ENCODE measurements at regions not wholly inside any gene's neighbourhood (a gene's known extent, or its start where the extent isn't known, plus 50 kb on each side); places are given as distances from the start of the nearest gene placed in this dataset.

DNA sequence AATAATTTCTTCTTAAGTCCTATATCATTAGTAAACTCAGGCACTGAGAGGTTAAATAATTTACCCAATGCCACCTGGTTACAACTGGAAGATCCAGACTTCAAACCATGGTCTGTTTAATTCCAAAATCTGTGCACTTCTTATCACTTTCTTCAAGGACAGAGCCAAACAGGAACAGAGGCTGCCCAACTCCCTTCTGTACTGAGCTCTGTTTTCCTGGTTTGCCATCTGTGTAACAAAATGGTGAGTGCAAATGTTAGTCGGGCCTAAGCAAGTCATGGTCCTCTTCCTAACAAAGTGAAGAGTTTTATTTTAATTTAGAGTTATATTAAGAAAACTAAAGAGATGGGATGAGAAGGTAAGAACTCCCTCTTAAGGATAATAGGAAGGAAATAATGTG, 80.6 kb upstream of the CCL2 start:
- H3K36me3 Mint-ChIP-seq (ENCODE audit: insufficient read depth, unreplicated experiment) = no peaks in the 10 kb centered on the region
- no peaks in the 10 kb centered on the region for H3K27me3 Mint-ChIP-seq (ENCODE audit: insufficient read depth, unreplicated experiment)
- H3K4me1 Mint-ChIP-seq (ENCODE audit: insufficient read depth, unreplicated experiment) = no peaks in the 10 kb centered on the region
- ChIA-PET POLR2A (no interaction called here), CTCF (interaction anchor here (4.5 kb wide), 1 partner anchor 187 kb away, joined by 22 read pairs; no protein-coding TSS in a partner anchor)
- no peak overlapping the region for H3K4me3 Mint-ChIP-seq (ENCODE audit: unreplicated experiment)
- intact Hi-C loops (cut with micrococcal nuclease) = no loop called here
- TF ChIP-seq, protein P1, sequence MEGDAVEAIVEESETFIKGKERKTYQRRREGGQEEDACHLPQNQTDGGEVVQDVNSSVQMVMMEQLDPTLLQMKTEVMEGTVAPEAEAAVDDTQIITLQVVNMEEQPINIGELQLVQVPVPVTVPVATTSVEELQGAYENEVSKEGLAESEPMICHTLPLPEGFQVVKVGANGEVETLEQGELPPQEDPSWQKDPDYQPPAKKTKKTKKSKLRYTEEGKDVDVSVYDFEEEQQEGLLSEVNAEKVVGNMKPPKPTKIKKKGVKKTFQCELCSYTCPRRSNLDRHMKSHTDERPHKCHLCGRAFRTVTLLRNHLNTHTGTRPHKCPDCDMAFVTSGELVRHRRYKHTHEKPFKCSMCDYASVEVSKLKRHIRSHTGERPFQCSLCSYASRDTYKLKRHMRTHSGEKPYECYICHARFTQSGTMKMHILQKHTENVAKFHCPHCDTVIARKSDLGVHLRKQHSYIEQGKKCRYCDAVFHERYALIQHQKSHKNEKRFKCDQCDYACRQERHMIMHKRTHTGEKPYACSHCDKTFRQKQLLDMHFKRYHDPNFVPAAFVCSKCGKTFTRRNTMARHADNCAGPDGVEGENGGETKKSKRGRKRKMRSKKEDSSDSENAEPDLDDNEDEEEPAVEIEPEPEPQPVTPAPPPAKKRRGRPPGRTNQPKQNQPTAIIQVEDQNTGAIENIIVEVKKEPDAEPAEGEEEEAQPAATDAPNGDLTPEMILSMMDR (IDR thresholded peaks at IDR 0.05; ENCODE audit: unreplicated experiment) = no peak
- no peak overlapping the region for H3K27ac Mint-ChIP-seq (ENCODE audit: low read depth, unreplicated experiment)
- H3K9me3 Mint-ChIP-seq (ENCODE audit: unreplicated experiment) = peaks cover 15% of the 10 kb centered on the region
- no peak for DNase-seq (ENCODE audit: unreplicated experiment)
- no TSS peak for BruUV-seq (replicated peaks)

DNA sequence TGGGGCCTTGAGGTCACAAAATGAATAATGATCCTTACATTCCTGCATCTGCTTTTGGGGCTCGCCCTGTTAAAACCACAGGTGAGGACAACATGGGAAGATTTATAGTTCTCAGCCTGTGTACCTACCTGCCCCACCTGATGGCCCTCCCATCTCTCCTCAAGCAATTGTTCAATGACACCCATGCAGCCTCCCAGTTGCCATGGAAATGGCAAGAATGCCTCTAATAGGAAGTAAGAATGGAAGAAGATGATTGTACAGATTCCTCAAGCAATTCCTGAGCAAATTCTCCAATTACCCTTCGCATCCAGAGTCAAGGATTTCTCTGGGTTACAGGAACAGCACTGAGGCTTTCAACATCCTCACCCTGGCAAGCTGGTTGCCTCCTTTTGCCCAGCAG, 78.6 kb upstream of the CCL2 start:
- ChIA-PET CTCF (no interaction called here), POLR2A (no interaction called here)
- DNase-seq (ENCODE audit: unreplicated experiment) = no peak
- no TSS peak for BruUV-seq (replicated peaks)
- Mint-ChIP-seq H3K4me3 (ENCODE audit: unreplicated experiment) (no peak overlapping the region), H3K27ac (ENCODE audit: low read depth, unreplicated experiment) (no peak overlapping the region), H3K4me1 (ENCODE audit: insufficient read depth, unreplicated experiment) (no peaks in the 10 kb centered on the region), H3K27me3 (ENCODE audit: insufficient read depth, unreplicated experiment) (no peaks in the 10 kb centered on the region), H3K36me3 (ENCODE audit: insufficient read depth, unreplicated experiment) (no peaks in the 10 kb centered on the region), H3K9me3 (ENCODE audit: unreplicated experiment) (peaks cover 15% of the 10 kb centered on the region)
- intact Hi-C loops (cut with micrococcal nuclease) = no loop called here
- TF ChIP-seq, protein P1 (IDR thresholded peaks at IDR 0.05; ENCODE audit: unreplicated experiment) = no peak

DNA sequence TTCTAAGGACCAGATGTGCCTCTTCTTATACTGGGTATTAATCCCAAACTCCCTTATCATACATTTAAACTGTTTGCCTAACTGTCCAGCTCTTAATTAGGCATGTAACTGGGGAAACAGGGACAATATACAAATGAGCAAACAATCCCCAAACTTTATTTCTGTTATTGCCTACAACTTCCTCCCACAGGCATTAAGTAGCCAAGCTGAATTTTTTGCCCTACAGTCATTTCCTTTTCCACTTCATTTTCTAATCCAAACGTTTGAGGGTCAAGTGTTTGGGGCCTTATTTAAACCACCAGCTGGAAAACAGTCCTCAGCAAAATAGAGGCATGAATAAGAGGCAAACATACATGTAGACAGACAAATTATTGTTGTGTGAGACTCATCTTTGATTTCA, 77.4 kb upstream of the CCL2 start:
- no peak overlapping the region for H3K27ac Mint-ChIP-seq (ENCODE audit: low read depth, unreplicated experiment)
- CTCF ChIA-PET = interaction anchor here (0.5 kb wide), 1 partner anchor 862 kb away, joined by 3 read pairs; no protein-coding TSS in a partner anchor
- no peaks in the 10 kb centered on the region for H3K36me3 Mint-ChIP-seq (ENCODE audit: insufficient read depth, unreplicated experiment)
- intact Hi-C loops (cut with micrococcal nuclease) = no loop called here
- H3K9me3 Mint-ChIP-seq (ENCODE audit: unreplicated experiment) = peaks cover 15% of the 10 kb centered on the region
- BruUV-seq (replicated peaks) = no TSS peak
- no peaks in the 10 kb centered on the region for H3K4me1 Mint-ChIP-seq (ENCODE audit: insufficient read depth, unreplicated experiment)
- POLR2A ChIA-PET = no interaction called here
- H3K27me3 Mint-ChIP-seq (ENCODE audit: insufficient read depth, unreplicated experiment) = no peaks in the 10 kb centered on the region
- no peak for DNase-seq (ENCODE audit: unreplicated experiment)
- H3K4me3 Mint-ChIP-seq (ENCODE audit: unreplicated experiment) = no peak overlapping the region
- TF ChIP-seq, protein P1 (IDR thresholded peaks at IDR 0.05; ENCODE audit: unreplicated experiment) = no peak

DNA sequence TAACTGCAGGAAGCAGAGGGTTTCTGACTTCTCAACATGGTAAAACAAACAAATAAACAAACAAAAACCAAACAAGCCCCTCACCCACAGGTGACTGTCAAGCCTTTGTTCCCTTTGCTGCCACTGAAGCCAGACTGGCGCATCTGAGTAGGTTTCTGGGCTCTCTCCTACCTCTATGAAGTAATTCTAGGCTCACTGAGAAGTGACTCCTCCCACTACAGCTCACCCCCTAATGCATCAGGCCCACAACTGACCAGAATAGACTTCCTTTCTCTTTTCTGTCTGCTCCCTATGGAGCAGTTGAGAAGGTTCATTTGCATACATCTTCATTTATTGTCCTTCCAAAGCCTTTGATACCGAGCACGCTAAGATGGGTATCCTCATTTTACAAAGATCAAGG, 77.0 kb upstream of the CCL2 start:
- H3K36me3 Mint-ChIP-seq (ENCODE audit: insufficient read depth, unreplicated experiment) = no peaks in the 10 kb centered on the region
- H3K4me1 Mint-ChIP-seq (ENCODE audit: insufficient read depth, unreplicated experiment) = no peaks in the 10 kb centered on the region
- no peak for DNase-seq (ENCODE audit: unreplicated experiment)
- TF ChIP-seq, protein P1 (IDR thresholded peaks at IDR 0.05; ENCODE audit: unreplicated experiment) = no peak
- no peak overlapping the region for H3K27ac Mint-ChIP-seq (ENCODE audit: low read depth, unreplicated experiment)
- no peaks in the 10 kb centered on the region for H3K27me3 Mint-ChIP-seq (ENCODE audit: insufficient read depth, unreplicated experiment)
- H3K4me3 Mint-ChIP-seq (ENCODE audit: unreplicated experiment) = no peak overlapping the region
- ChIA-PET POLR2A (no interaction called here), CTCF (interaction anchor here (0.5 to 0.6 kb wide), 2 partner anchors 180 to 862 kb away, joined by 3 read pairs; no protein-coding TSS in a partner anchor)
- intact Hi-C loops (cut with micrococcal nuclease) = no loop called here
- H3K9me3 Mint-ChIP-seq (ENCODE audit: unreplicated experiment) = peaks cover 15% of the 10 kb centered on the region
- no TSS peak for BruUV-seq (replicated peaks)

All from MCF 10A (cell line).